WI38 (cell line): ENCODE measurements at regions not wholly inside any gene's neighbourhood (a gene's known extent, or its start where the extent isn't known, plus 50 kb on each side); places are given as distances from the start of the nearest gene placed in this dataset.
"Not testable (repeated sequence)": the region's sequence is repeated elsewhere in the genome, so short reads cannot be mapped to it uniquely, and the experiment has no call there.

Source experiments
- H3K4me3 ChIP-seq: 2 replicates; pipeline ENCODE4 v1.5.1; 2011; ENCODE audit warnings: low read depth, mild to moderate bottlenecking, control low read depth, low read length
- TF ChIP-seq, protein P1 (sequence below): IDR thresholded peaks from 2 replicates; pipeline ENCODE4 v1.5.1; 2012; ENCODE audit warnings: low read depth, mild to moderate bottlenecking, control low read depth, low read length

DNA sequence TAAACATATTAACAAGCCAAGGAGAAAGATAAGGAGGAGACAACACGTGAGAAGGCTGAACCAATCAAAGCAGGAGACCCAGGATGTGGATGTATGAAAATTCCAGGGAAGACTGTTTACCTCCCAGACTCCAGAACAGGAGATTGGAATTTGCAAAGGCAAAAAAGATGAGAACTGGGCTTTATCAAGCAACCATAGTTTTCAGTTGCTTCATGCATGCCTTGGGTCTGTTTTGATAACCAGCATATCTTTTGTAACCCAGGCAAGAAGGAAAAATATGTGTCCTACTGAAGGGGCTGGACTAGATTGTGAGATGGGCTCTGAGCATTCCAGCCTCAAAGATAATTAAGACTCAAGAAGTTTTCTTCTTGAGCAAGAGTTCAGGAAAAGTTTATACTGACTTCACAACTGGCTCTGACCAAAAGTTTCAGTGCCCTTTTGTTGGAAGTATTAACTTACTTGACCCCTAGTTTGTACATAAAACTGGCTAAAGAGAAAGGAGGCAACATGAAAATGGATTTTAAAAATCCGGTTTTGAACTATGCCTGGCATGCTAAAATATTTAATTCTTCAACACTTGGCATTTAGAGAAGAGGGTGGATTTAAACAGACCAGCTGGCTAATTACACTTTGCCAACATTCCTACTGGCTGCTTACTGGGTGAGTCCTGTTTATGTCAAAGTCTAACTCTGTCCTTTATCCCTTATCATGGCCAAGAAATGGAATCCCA lies 79.3 kb upstream of the CD28 start:
- TF ChIP-seq, protein P1, sequence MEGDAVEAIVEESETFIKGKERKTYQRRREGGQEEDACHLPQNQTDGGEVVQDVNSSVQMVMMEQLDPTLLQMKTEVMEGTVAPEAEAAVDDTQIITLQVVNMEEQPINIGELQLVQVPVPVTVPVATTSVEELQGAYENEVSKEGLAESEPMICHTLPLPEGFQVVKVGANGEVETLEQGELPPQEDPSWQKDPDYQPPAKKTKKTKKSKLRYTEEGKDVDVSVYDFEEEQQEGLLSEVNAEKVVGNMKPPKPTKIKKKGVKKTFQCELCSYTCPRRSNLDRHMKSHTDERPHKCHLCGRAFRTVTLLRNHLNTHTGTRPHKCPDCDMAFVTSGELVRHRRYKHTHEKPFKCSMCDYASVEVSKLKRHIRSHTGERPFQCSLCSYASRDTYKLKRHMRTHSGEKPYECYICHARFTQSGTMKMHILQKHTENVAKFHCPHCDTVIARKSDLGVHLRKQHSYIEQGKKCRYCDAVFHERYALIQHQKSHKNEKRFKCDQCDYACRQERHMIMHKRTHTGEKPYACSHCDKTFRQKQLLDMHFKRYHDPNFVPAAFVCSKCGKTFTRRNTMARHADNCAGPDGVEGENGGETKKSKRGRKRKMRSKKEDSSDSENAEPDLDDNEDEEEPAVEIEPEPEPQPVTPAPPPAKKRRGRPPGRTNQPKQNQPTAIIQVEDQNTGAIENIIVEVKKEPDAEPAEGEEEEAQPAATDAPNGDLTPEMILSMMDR: no peak
- H3K4me3 ChIP-seq: no peak overlapping the region

DNA sequence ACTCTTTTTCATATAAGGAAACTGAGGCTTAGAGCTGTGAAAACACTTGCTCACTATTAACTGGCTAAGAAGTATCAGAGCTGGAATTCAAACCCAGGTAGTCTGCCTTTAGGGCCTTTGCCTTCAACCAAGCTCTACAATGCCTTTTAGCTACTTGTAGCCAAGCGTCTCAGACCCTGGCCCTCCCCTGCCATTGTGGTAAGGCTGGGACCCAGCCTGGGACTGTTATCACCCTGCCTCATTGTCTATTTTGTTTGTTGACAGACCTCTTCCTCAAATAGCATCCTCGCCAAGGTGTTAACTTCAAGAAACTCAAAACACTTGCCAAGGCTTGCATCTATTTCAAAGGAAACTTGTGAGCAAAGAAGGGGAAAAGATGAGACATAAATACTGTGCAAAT lies 76.7 kb upstream of the CD28 start:
- TF ChIP-seq, protein P1: no peak
- H3K4me3 ChIP-seq: no peak overlapping the region

DNA sequence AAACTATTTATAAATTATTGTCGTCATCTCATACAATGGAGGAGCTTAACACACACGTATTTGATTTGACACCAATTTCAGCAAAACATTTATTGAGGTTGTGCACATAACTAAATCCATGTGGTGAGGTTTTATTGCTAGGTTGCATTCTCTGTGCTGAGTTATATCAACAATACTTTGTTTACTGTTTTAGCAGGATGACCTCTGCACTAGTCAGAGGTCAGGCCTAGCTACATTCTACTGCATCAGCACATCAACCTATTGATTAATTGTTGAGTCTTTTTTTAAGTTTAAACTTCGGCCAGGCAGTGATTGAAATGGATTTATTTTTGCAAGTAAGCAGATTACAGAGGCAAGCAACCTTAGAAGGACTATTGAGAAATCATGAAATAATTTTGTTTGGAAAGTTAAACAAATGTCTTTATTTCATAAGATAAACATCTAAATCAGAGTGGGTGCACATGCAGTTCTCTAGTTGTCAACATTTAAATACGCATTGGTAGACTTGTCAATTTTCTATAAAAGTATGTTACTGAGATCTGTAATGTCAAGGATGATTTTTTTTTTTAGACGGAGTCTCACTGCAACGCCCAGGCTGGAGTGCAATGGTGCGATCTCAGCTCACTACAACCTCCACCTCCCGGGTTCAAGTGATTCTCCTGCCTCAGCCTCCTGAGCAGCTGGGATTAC lies 75.2 kb upstream of the CD28 start:
- no peak overlapping the region for H3K4me3 ChIP-seq
- TF ChIP-seq, protein P1: no peak

DNA sequence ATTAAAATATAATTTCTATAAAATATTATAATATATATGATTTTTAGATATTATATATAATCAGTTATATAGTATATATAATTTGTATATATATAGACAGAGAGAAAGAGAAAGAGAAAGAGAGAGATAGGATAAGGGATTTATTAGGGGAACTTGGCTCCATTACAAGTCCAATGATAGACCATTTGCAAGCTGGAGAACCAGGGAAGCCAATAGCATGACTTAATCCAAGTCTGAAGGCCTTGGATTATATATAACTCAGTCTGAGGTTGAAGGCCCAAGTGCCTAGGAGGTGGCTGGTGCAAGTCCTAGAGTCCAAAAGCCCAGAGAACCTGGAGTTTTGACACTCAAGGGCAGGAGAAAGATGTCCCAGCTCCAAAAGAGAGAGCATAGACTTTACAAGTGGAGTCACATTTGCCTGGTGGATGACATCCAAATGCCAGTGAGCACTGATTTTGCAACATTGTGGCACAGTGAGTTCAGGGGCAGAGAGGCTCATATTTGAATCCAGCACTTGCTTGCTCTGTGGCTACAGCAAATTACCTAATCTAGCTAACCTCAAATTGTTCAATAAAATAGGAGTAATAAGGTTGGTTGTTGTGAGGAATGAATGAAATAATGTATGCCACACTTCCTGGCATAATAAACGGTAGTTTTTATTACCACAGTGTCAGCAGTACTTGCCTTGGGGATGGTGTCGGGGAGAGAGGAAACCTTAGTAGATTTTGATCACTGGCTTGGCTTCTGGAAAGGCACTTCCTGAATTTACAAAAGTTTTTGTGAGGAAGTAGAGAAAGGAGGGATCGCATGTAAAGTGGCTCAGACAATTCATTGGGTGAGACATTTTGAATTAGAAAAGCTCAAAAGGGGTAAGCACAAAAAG lies 69.6 kb upstream of the CD28 start:
- TF ChIP-seq, protein P1: no peak
- H3K4me3 ChIP-seq: no peak overlapping the region

DNA sequence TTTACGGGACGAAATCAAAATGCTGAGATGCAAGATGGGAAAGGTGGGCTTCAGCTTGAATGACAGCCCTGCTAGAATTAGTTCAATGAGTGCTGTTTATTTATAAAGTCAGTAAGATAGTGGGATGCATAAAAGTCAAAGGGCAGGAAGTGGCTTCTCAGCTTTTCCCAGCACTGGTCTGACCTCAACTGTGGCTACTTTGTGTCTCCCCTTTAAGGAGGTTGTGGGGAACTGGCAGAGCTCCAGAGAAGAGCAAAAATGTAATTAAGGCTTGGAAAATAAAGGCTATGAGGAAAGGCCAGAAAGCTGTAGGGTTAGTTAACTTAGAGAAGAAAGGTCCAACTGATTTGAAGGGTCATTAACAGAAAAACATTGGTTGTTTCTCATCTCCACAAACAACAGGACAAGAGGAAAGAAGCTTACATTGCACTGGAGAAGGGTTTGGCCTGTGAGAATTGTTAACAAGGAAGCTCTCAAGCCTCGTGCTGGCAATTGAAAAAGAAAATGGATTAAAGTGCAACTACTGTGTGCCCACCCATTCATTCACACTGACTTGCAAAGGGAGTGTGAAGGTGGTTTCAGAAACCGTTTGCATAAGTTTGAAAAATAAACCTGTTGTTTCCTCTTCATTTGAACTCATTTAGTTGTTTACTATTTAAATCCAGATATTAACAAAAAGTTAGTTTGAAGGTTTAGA lies 68.8 kb upstream of the CD28 start:
- H3K4me3 ChIP-seq: no peak overlapping the region
- TF ChIP-seq, protein P1: no peak

DNA sequence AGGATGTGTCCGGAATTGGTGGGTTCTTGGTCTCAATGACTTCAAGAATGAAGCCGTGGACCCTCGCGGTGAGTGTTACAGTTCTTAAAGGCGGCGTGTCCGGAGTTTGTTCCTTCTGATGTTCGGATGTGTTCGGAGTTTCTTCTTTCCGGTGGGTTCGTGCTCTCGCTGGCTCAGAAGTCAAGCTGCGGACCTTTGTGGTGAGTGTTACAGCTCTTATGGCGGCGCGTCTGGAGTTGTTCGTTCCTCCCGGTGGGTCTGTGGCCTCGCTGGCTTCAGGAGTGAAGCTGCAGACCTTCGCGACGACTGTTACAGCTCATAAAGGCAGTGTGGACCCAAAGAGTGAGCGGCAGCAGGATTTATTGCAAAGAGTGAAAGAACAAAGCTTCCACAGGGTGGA lies 64.6 kb upstream of the CD28 start:
- H3K4me3 ChIP-seq: not testable (repeated sequence)

DNA sequence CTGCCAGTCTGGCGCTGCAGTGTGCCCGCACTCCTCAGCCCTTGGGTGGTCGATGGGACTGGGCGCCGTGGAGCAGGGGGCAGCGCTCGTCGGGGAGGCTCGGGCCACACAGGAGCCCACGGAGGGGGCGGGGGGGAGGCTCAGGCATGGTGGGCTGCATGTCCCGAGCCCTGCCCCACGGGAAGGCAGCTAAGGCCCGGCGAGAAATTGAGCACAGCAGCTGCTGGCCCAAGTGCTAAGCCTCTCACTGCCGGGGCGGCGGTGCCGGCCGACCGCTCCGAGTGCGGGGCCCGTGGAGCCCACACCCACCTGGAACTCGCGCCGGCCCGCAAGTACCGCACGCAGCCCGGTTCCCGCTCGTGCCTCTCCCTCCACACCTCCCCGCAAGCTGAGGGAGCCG lies 63.6 kb upstream of the CD28 start:
- not testable (repeated sequence) for H3K4me3 ChIP-seq

DNA sequence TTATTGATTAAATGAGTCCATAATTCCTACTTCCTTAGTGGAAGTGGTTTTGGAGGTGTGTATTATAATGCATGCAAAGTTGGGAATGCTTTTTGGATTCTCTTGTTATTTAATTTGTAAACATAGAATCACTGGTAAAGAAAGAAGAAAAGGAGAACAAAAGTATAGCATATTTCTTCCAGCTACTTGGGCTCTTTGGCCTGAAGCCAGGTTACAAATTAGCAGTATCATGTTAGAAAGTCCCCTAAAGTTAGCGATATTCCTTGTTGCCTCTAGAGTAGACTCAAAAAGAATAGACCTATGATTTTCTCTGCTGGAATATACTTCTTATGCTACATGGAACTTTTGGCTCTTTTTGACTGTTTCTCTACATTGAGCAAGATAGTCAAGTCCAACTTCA lies 60.6 kb upstream of the CD28 start:
- TF ChIP-seq, protein P1: no peak
- no peak overlapping the region for H3K4me3 ChIP-seq
